Lower leg skin (tissue), 4 donors: ENCODE measurements at regions not wholly inside any gene's neighbourhood (a gene's known extent, or its start where the extent isn't known, plus 50 kb on each side); places are given as distances from the start of the nearest gene placed in this dataset.

Source experiments
- DNase-seq, 2 donors: peaks; one replicate each; pipeline ENCODE4 v3.0.0-alpha.2; 2019; ENCODE audit warnings: low spot score in 2 of 2
- H3K4me3 ChIP-seq: fragments of 200-600 bp; sonication (generic); 2 replicates; pipeline ENCODE4 v1.5.1; 2017; ENCODE audit warnings: mild to moderate bottlenecking, low read depth; ENCODE audit not compliant: poor library complexity, severe bottlenecking
- POLR2A ChIP-seq, 2 donors: fragments of 450-650 bp; IDR thresholded peaks; one replicate each; pipeline ENCODE4 v1.6.1; 2016 to 2017; ENCODE audit warnings: antibody characterized with exemption in 2 of 2, mild to moderate bottlenecking in 1 of 2, moderate library complexity in 1 of 2
- WGBS, 2 donors: methylation state at CpG; one replicate each; pipeline ENCODE4 v1.1.5; 2018; 5-methylcytosine and 5-hydroxymethylcytosine counted together
- intact Hi-C: fragments of 100-400 bp; cut with DNase I; formaldehyde crosslinking; loops from one replicate; pipeline ENCODE4 v1.15.0; 2023; ENCODE audit warnings: low total_unique reads
- TF ChIP-seq, protein P1 (sequence below), 3 donors: fragments of 450-650 bp; IDR thresholded peaks; one replicate each; pipeline ENCODE4 v1.5.1; 2016; ENCODE audit warnings: antibody characterized with exemption in 3 of 3, mild to moderate bottlenecking in 3 of 3, moderate library complexity in 2 of 3

DNA sequence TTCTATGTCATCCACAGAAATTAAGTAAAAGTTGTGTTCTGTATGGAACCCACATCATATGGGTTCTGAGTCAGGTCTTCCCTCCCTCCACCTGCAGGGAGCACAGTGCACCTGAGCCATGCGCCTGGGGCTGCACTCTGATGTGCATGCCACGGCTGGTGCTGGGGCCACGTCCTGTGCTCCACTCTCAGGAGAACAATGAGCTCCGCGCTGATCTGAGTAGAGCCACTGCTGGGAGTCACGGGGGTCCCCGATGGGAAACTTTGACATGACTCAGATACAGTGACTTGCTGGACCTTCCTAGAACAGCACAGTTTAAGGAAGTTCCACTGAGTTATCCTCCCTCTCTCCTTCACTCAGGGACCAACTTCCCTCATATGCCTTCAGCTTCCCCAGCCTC lies 683.4 kb downstream of the TMEM121 start:
- no peak overlapping the region for H3K4me3 ChIP-seq
- TF ChIP-seq, protein P1, sequence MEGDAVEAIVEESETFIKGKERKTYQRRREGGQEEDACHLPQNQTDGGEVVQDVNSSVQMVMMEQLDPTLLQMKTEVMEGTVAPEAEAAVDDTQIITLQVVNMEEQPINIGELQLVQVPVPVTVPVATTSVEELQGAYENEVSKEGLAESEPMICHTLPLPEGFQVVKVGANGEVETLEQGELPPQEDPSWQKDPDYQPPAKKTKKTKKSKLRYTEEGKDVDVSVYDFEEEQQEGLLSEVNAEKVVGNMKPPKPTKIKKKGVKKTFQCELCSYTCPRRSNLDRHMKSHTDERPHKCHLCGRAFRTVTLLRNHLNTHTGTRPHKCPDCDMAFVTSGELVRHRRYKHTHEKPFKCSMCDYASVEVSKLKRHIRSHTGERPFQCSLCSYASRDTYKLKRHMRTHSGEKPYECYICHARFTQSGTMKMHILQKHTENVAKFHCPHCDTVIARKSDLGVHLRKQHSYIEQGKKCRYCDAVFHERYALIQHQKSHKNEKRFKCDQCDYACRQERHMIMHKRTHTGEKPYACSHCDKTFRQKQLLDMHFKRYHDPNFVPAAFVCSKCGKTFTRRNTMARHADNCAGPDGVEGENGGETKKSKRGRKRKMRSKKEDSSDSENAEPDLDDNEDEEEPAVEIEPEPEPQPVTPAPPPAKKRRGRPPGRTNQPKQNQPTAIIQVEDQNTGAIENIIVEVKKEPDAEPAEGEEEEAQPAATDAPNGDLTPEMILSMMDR (IDR thresholded peaks at IDR 0.05), result no peak
- TF ChIP-seq POLR2A (IDR thresholded peaks at IDR 0.05), result no peak
- intact Hi-C loops, result no loop called here
- no peak for DNase-seq
- 61% methylated on average over 7 of the region's 7 CpGs for WGBS, 2 donors

DNA sequence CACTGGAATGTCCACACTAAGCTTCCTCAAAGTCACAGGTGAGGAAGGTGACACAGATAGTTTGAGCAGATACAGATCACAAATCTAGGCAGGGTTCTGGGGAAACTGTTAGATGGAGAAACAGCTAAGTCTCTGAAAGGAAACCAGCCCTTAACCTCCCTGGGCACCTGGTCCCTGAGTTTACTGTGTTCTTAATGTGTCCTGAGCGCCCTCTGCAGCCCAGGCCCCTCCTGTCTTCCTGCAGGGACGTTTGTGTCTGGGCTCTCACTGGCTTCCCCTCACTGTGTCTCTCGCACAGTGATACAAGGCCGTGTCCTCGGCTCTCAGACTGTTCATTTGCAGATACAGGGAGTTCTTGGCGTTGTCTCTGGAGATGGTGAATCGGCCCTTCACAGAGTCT lies 684.3 kb downstream of the TMEM121 start:
- 48 to 56% methylated on average over 7 of the region's 7 CpGs for WGBS, 2 donors
- TF ChIP-seq, protein P1 (IDR thresholded peaks at IDR 0.05), result no peak
- H3K4me3 ChIP-seq, result no peak overlapping the region
- no peak for DNase-seq
- intact Hi-C loops, result no loop called here

DNA sequence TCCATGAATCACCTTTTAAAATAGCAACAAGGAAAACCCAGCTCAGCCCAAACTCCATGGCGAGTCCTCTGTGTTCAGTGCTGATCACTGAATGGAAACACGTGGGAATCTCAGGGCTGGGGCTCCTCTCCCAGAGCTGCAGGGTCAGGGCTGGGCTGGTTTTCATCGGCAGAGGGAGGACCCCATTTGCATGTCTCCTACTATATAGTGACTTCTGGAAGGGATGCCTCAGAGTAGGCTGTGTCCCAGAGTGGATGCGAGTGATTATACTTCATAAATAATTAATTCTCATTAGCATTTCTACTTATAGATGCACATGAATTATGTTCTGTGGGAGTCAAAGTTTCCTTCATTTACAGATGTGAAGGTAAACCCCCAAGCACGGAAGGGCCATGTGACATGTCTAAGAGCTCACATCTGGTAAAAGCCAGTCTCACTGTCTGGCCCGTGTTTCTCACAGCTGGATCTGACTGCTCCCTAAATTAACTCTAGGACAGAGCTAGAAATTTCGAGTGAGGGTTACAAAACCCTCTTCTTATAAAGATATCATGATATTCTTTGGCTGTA lies 685.0 kb downstream of the TMEM121 start:
- intact Hi-C loops, result no loop called here
- 47 to 61% methylated on average over 7 of the region's 7 CpGs for WGBS, 2 donors
- no peak overlapping the region for H3K4me3 ChIP-seq
- TF ChIP-seq, protein P1 (IDR thresholded peaks at IDR 0.05), result no peak
- no peak for TF ChIP-seq POLR2A (IDR thresholded peaks at IDR 0.05)
- no peak for DNase-seq

DNA sequence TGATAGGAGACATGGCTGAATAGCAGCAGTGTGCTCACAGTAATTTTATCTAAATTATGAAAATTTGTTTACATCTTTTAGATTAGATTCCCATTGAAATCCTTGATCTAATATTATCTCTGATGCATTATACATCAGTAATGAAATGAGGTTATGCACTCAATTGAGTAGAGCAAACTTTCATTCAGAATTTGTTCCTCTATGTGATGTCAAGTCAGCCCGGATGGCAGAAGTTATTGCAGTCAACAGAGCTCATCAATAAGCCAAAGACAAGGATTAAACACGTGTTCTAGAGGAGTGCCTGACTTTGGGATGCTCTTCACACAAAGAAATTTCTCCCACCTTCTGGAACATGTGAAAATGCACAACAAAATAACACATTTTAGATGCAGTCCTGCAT lies 688.8 kb downstream of the TMEM121 start:
- no peak for DNase-seq
- no peak overlapping the region for H3K4me3 ChIP-seq
- intact Hi-C loops, result no loop called here
- no peak for TF ChIP-seq POLR2A (IDR thresholded peaks at IDR 0.05)
- TF ChIP-seq, protein P1 (IDR thresholded peaks at IDR 0.05), result no peak
- 29 to 43% methylated on average over 2 of the region's 2 CpGs for WGBS, 2 donors

DNA sequence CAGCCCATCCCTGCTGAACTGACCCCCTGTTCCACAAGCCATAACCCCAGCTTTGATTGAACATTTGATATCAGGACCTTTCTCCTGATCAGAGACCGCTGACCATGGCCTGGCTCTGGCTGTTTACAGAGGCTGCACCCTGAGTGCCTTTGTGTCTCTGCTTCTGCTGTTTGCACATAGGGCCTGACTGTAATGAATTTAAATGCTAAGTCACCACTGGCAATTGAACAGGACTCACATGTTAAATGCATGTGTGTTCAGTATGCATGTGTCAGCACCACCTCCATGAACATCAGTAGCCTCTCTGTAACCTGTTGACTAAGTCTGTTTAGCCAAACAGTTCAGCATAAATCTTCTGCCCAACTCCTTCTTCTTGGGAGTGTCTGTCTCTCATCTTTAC lies 690.3 kb downstream of the TMEM121 start:
- intact Hi-C loops, result no loop called here
- TF ChIP-seq, protein P1 (IDR thresholded peaks at IDR 0.05), result no peak
- no peak for TF ChIP-seq POLR2A (IDR thresholded peaks at IDR 0.05)
- 53 to 71% methylated on average over 1 of the region's 1 CpG for WGBS, 2 donors
- no peak for DNase-seq
- no peak overlapping the region for H3K4me3 ChIP-seq

DNA sequence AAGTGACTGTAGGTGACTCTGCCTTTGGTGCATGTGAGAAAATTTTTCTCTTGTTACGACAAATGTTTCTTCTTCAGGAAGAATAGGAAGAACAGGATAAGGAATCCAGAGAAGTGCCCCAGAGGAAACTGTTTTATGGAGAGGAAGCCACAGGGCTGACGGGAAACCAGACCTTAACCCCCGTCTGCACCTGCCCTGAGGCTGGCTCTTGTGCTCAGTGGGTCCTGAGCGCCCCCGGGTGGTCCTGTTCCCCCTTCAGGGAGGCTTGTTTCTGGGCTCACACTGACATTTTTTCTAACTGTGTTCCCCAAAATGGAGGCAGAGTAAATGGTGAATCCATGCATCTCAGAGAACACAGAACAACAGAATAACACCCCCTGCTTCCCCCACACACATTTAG lies 691.8 kb downstream of the TMEM121 start:
- H3K4me3 ChIP-seq, result no peak overlapping the region
- intact Hi-C loops, result no loop called here
- 38 to 40% methylated on average over 5 of the region's 5 CpGs for WGBS, 2 donors
- TF ChIP-seq, protein P1 (IDR thresholded peaks at IDR 0.05), result no peak
- no peak for TF ChIP-seq POLR2A (IDR thresholded peaks at IDR 0.05)
- no peak for DNase-seq
